D721Med (cell line): ENCODE measurements at regions not wholly inside any gene's neighbourhood (a gene's known extent, or its start where the extent isn't known, plus 50 kb on each side); places are given as distances from the start of the nearest gene placed in this dataset.
A peak's percentile ranks its signal among the peaks of the same experiment; 100 is the strongest.

Experiments
- DNase-seq: peaks from one replicate; pipeline ENCODE4 v3.0.0; 2011; ENCODE audit warnings: low spot score; ENCODE audit not compliant: insufficient read length
- FAIRE-seq: peaks from 2 replicates; lab custom pipeline; 2011; peaks lifted over from hg19 to GRCh38; lab: Jason Lieb, UNC
- TF ChIP-seq, protein P1 (sequence below): IDR thresholded peaks from 2 replicates; pipeline ENCODE4 v1.5.1; 2012; ENCODE audit warnings: mild to moderate bottlenecking, control low read depth; ENCODE audit not compliant: insufficient read depth; ENCODE audit errors: missing control alignments

DNA sequence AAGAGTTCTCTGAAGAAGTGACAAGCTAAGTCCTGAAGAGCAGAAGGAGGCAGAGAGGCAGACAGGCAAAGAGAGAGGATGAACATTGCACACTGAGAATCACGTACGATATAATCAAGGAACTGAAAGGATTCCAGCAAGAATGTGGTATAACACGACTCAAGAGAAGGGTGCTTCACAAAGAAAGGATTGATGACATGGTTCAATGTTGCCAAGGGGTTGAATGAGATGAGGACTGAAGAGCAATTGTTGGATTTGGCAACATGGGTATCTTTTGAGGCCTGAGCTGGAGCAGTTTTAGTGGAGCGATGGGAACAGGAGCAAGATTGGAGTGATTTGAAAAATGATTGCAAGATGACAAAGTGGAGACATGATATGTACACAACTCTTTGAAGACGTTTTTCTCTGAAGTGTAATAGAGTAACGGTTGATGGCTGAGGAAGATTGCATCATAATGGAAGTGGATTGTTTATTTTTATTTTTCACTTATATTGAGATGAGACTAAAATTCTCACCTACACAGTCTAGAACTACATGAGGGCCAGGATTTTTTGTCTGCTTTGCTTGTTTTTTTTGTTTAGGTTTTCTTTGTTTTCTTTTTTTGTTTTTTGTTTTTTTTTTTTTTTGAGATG lies 1049.9 kb upstream of the WWC1 start:
- FAIRE-seq: no peak
- DNase-seq: no peak
- TF ChIP-seq, protein P1, sequence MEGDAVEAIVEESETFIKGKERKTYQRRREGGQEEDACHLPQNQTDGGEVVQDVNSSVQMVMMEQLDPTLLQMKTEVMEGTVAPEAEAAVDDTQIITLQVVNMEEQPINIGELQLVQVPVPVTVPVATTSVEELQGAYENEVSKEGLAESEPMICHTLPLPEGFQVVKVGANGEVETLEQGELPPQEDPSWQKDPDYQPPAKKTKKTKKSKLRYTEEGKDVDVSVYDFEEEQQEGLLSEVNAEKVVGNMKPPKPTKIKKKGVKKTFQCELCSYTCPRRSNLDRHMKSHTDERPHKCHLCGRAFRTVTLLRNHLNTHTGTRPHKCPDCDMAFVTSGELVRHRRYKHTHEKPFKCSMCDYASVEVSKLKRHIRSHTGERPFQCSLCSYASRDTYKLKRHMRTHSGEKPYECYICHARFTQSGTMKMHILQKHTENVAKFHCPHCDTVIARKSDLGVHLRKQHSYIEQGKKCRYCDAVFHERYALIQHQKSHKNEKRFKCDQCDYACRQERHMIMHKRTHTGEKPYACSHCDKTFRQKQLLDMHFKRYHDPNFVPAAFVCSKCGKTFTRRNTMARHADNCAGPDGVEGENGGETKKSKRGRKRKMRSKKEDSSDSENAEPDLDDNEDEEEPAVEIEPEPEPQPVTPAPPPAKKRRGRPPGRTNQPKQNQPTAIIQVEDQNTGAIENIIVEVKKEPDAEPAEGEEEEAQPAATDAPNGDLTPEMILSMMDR: no peak

DNA sequence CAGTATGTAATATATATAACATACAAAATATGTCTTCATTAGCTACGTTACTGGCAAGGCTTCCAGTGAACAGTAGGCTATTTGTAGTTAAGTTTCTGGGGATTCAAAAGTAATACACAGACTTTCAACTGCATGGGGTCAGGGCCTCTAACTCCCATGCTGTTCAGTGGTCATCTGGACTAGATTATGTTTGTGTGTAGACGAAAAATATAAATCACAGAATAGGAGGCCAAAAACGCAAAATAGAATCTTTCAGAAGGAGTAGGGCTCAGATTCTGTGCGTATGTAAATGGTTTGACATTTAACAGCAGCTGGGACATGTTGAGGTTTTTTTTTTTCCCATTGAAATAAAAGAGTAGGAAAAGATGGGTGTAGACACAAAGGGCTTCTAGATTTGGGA lies 1048.7 kb upstream of the WWC1 start:
- TF ChIP-seq, protein P1: no peak
- FAIRE-seq (no peak), DNase-seq (no peak)

DNA sequence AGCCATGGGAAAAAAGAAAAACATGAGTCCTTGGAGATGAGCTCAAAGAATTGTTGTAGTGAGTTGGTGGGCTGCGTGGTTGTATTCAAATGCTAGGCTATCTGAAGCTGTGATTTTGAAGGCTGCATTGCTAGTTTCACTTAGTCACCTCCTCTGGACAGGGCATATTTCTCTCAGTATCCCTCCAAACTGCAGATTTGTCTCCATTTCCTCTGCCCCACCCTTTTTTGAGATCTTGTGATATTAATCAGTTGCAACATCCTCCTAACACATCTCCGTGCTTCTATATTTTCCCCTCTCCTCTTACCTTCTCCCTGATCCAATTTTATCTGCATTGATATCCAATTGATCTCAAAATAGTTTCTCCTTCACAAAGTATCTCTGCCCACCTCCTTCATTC lies 1048.0 kb upstream of the WWC1 start:
- FAIRE-seq: no peak
- TF ChIP-seq, protein P1: no peak

DNA sequence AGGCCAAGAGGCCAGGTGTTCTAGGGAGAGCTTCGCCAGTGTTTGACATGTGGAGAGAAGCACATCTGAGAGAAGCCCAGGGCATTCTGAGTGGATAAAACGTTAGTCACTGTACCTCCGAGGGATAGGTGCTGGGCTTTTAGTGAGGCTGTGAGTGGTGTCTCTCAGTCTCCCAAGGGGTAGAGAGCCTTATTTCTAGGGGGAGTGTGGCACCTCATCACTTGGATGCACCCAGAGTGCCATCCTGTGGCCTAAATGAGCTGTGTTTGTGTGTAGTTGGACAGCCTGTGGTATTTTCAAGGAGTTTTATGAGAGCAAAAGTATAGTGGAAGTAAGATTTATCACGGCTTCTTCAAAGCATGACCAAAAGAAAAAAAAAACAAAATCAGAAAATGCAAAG lies 1046.9 kb upstream of the WWC1 start:
- FAIRE-seq (peak; percentile 44), DNase-seq (no peak)
- TF ChIP-seq, protein P1: peak; percentile 60

More for the DNA sequence above, 1048.0 kb upstream of the WWC1 start:
- no peak for DNase-seq

DNA sequence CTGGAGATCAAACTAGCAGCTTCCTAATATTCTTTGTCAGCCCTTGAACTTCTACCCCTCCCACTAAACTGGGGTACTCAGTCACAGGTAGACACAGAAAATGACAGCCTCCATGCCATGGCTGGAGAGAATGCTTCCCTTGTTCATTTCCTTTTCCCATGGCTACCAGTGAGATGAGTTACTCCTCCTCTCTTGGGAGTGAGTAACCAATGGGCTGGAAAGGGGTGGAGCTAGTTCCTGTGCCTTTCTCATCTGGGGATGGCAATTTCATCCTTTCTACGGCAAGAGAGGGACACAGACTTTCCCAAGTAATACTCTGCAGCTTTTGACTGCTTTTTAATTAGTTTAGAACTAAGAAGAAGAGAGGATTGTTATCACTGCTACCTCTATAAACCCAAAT lies 1045.6 kb upstream of the WWC1 start:
- FAIRE-seq (no peak), DNase-seq (no peak)
- TF ChIP-seq, protein P1: no peak

DNA sequence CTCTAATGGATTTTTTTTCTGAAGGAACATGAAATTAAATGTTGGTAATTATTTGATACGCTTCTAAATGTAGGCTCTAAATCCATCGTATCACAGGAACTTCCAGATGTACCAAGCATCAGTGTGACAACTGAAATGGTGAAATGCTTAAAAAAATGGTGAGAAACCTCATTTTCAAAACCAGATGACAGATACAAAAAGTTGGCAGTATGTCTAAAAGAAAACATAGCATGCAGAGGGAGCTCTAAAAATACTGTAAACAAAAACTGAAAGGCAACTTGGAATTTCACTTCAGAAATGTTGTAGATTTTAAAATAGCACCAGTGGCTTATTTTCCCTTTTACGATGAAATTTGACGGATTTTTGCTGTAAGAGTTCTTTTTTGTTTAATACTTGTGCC lies 1043.6 kb upstream of the WWC1 start:
- FAIRE-seq: peak; percentile 46
- DNase-seq: no peak
- TF ChIP-seq, protein P1: no peak

DNA sequence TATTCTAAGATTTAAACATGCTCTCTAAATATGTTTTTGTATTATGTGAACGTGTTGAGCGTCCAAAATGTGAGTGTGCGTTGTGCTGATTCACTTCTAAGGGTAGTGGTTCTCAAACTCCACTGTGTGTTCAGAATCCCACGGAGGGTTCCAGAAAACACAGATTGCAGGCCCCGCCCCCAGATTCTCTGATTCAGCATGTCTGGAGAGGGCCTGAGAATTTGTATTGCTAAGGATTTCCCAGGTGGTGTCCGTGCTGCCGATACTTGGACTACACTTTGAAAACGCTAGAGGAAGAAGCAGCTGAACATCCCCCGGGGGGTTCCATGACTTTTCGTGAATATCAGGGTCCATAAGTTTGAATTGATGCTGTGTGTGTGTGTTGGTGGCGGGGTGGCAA lies 1043.2 kb upstream of the WWC1 start:
- FAIRE-seq: no peak
- no peak for DNase-seq
- TF ChIP-seq, protein P1: no peak
